ENCODE measurements at regions not wholly inside any gene's neighbourhood (a gene's known extent, or its start where the extent isn't known, plus 50 kb on each side); places are given as distances from the start of the nearest gene placed in this dataset.

DNA sequence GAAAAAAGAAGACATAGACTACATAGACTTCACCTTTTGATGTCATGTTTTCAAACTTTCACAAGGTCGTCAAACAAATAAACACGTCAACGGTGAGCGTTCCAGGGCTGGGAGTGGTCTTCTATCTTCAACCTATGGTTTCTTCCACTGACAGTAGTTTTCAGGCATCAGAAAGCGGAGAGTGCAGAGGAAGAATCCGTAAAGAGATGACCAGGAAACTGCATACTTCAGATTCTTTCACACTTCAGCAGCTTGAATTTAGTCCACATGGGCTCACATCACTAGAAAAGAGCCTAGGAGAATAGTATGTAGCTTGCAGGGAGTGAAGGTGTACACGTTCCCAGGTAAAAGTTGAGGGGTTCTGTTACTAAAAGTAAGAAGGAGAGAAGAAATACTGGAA is 58.5 kb downstream of the NPY1R start:
- Histone ChIP-seq H3K4me3 (no peak overlapping the region), H3K36me3 (no peaks in the 10 kb centered on the region), H3K27me3 (no peaks in the 10 kb centered on the region), H3K27ac (no peak overlapping the region), H3K4me1 (ENCODE audit: low read depth) (no peaks in the 10 kb centered on the region), H3K9me3 (ENCODE audit: low read depth) (no peaks in the 10 kb centered on the region)
- TF ChIP-seq, protein P1, sequence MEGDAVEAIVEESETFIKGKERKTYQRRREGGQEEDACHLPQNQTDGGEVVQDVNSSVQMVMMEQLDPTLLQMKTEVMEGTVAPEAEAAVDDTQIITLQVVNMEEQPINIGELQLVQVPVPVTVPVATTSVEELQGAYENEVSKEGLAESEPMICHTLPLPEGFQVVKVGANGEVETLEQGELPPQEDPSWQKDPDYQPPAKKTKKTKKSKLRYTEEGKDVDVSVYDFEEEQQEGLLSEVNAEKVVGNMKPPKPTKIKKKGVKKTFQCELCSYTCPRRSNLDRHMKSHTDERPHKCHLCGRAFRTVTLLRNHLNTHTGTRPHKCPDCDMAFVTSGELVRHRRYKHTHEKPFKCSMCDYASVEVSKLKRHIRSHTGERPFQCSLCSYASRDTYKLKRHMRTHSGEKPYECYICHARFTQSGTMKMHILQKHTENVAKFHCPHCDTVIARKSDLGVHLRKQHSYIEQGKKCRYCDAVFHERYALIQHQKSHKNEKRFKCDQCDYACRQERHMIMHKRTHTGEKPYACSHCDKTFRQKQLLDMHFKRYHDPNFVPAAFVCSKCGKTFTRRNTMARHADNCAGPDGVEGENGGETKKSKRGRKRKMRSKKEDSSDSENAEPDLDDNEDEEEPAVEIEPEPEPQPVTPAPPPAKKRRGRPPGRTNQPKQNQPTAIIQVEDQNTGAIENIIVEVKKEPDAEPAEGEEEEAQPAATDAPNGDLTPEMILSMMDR (IDR thresholded peaks at IDR 0.05; ENCODE audit: low read depth, low read length) = no peak
- DNase-seq (ENCODE audit: low read depth in 1 of 2, low spot score in 1 of 2) = no peak

DNA sequence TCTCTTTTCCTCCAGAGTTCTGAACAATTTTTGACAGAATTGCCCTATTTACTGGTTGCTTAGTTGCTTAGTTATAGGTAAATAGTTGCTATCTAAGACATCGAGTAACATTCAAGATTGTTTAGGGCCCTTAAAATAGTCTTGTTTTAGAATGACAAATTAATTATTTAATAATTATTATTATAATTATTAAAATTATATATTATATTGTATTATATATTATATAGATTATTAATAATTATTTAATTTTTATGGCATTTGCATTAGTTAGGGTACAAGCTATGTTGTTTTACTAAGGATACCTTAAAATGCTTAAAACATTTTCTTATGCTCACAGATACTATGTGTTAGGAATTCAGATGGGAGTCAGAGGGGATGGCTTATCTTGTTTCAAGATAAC is 59.2 kb downstream of the NPY1R start:
- TF ChIP-seq, protein P1 (IDR thresholded peaks at IDR 0.05; ENCODE audit: low read depth, low read length) = no peak
- Histone ChIP-seq H3K4me3 (no peak overlapping the region), H3K4me1 (ENCODE audit: low read depth) (no peaks in the 10 kb centered on the region), H3K36me3 (no peaks in the 10 kb centered on the region), H3K27me3 (no peaks in the 10 kb centered on the region), H3K27ac (no peak overlapping the region), H3K9me3 (ENCODE audit: low read depth) (no peaks in the 10 kb centered on the region)
- DNase-seq (ENCODE audit: low read depth in 1 of 2, low spot score in 1 of 2) = no peak

DNA sequence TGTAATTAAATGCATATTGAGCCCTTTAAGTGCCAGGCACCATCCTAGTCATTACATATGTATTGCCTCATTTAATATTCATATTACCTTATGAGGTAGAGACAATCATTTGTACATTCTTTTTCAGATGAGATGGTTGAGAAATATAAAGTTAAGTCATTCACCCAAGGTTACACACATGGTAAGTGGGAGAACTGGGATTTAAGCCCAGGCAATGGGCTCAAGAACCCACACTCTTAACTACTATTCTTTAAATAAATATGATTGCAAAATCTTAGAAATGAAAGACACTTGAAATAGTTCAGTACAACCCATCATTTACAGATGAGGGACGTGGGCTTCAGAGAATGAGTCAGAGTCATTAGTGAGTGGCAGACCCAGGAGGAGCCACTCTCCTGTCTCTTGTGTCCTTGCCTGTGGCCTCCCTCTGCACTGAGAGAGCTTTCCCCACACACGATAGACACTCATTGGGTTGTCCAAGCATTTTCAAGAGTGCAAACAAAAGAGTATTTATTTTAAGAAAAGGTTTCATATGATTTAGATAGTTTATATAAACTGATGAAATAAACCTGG is 60.8 kb downstream of the NPY1R start:
- TF ChIP-seq, protein P1 (IDR thresholded peaks at IDR 0.05; ENCODE audit: low read depth, low read length) = no peak
- DNase-seq (ENCODE audit: low read depth in 1 of 2, low spot score in 1 of 2) = no peak
- Histone ChIP-seq H3K9me3 (ENCODE audit: low read depth) (no peaks in the 10 kb centered on the region), H3K36me3 (no peaks in the 10 kb centered on the region), H3K4me1 (ENCODE audit: low read depth) (no peaks in the 10 kb centered on the region), H3K4me3 (no peak overlapping the region), H3K27ac (no peak overlapping the region), H3K27me3 (no peaks in the 10 kb centered on the region)

DNA sequence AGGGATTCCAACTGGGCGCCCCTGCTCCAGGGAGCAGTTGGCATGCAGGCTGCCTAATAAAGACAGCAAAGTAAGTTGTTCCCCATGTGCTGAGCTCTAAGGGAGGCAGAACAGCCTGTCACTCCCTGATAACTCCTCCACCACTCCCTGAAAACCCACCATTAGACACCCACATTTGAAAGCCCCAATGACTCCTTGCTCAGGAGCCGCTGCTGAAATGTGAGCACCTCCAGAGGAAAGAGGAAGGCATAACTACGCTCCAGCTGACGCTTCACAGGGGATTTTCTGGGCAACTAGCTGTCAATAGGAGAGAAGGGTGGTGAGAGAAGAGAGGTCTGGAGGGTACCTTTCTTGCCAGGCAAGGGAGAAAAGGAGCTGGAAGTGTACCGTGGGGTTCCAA is 62.5 kb downstream of the NPY1R start:
- TF ChIP-seq, protein P1 (IDR thresholded peaks at IDR 0.05; ENCODE audit: low read depth, low read length) = no peak
- DNase-seq (ENCODE audit: low read depth in 1 of 2, low spot score in 1 of 2) = no peak

DNA sequence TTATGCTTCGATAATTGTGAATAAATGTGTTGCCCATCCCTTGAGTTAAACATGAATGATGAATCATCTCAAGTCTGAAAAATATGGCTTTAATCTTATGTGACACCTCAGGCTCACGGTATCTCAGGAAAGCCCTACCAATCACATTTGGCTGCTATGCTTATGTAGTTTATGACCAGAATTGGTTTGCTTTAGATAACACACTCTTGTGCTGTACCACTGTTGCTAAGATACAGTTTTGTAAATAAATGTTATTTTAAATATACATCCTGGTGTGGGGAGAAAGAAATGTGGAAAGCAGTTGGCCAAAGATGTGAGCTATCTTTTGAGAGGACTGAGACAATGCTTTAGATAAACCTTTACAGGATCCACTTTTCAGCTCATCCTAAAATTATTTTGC is 63.2 kb downstream of the NPY1R start:
- H3K27ac ChIP-seq = no peak overlapping the region
- TF ChIP-seq, protein P1 (IDR thresholded peaks at IDR 0.05; ENCODE audit: low read depth, low read length) = no peak

More for the DNA sequence above, 62.5 kb downstream of the NPY1R start:
- Histone ChIP-seq H3K4me1 (ENCODE audit: low read depth) (no peaks in the 10 kb centered on the region), H3K27ac (no peak overlapping the region), H3K9me3 (ENCODE audit: low read depth) (no peaks in the 10 kb centered on the region), H3K4me3 (no peak overlapping the region), H3K27me3 (no peaks in the 10 kb centered on the region), H3K36me3 (no peaks in the 10 kb centered on the region)

DNA sequence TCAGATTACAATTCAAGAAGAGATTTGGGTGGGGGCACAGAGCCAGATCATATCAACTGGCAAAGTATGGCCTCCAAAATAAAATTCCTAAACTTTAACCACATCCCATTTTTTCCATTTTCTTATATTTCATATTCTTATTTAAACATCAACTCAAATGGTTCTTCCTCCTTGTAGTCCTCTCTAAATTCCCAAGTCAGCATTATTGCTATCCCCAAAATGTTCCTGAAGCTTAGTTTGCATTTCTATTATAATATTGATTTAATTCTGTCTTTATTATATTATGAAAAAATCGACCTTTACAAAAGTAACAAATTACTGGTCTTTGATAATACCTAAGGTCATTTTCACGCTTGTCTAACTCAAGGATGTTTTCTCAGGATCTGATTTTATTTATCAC is 67.5 kb downstream of the NPY1R start:
- no peaks in the 10 kb centered on the region for H3K4me1 ChIP-seq (ENCODE audit: low read depth)
- H3K4me3 ChIP-seq = no peak overlapping the region
- no peak for DNase-seq (ENCODE audit: low read depth in 1 of 2, low spot score in 1 of 2)
- H3K9me3 ChIP-seq (ENCODE audit: low read depth) = no peaks in the 10 kb centered on the region
- H3K27ac ChIP-seq = no peak overlapping the region
- no peaks in the 10 kb centered on the region for H3K36me3 ChIP-seq
- TF ChIP-seq, protein P1 (IDR thresholded peaks at IDR 0.05; ENCODE audit: low read depth, low read length) = no peak
- no peaks in the 10 kb centered on the region for H3K27me3 ChIP-seq

More for the DNA sequence above, 63.2 kb downstream of the NPY1R start:
- no peaks in the 10 kb centered on the region for H3K4me1 ChIP-seq (ENCODE audit: low read depth)
- no peaks in the 10 kb centered on the region for H3K9me3 ChIP-seq (ENCODE audit: low read depth)
- H3K27me3 ChIP-seq = no peaks in the 10 kb centered on the region
- no peak for DNase-seq (ENCODE audit: low read depth in 1 of 2, low spot score in 1 of 2)
- H3K4me3 ChIP-seq = no peak overlapping the region
- no peaks in the 10 kb centered on the region for H3K36me3 ChIP-seq
